KMS-11 (cell line): ENCODE measurements at regions not wholly inside any gene's neighbourhood (a gene's known extent, or its start where the extent isn't known, plus 50 kb on each side); places are given as distances from the start of the nearest gene placed in this dataset.

Experiments used
- H2AFZ ChIP-seq: fragments of 200-600 bp; sonication (generic); 2 replicates; pipeline ENCODE4 v1.6.1; 2016; ENCODE audit warnings: antibody characterized with exemption, mixed run types, low read depth
- H3K27ac ChIP-seq: fragments of 200-600 bp; sonication (generic); 2 replicates; pipeline ENCODE4 v1.6.1; 2016; ENCODE audit warnings: mild to moderate bottlenecking, mixed run types
- H3K27me3 ChIP-seq: fragments of 200-600 bp; sonication (generic); 2 replicates; pipeline ENCODE4 v1.6.1; 2017; ENCODE audit warnings: mild to moderate bottlenecking, low read depth, mixed run types, moderate library complexity; ENCODE audit not compliant: insufficient read depth
- H3K36me3 ChIP-seq: fragments of 200-600 bp; sonication (generic); 2 replicates; pipeline ENCODE4 v1.6.1; 2017; ENCODE audit warnings: mild to moderate bottlenecking, mixed run types; ENCODE audit not compliant: insufficient read depth
- H3K4me1 ChIP-seq: fragments of 200-600 bp; sonication (generic); 2 replicates; pipeline ENCODE4 v1.6.1; 2016; ENCODE audit warnings: mild to moderate bottlenecking, low read depth, mixed run types; ENCODE audit not compliant: poor library complexity, severe bottlenecking
- H3K4me2 ChIP-seq: fragments of 200-600 bp; sonication (generic); 2 replicates; pipeline ENCODE4 v1.7.0; 2016; ENCODE audit warnings: mild to moderate bottlenecking, mixed run types
- H3K4me3 ChIP-seq: fragments of 200-600 bp; sonication (generic); IDR thresholded peaks from 2 replicates; pipeline ENCODE4 v1.6.1; 2017; ENCODE audit warnings: low read depth, low read length, mixed read lengths; ENCODE audit not compliant: insufficient read depth
- H3K79me2 ChIP-seq: fragments of 200-600 bp; sonication (generic); 2 replicates; pipeline ENCODE4 v1.6.1; 2016; ENCODE audit warnings: low read depth, mixed run types; ENCODE audit not compliant: insufficient read depth
- H3K9ac ChIP-seq: fragments of 200-600 bp; sonication (generic); 2 replicates; pipeline ENCODE4 v1.6.1; 2016; ENCODE audit warnings: mild to moderate bottlenecking, mixed run types
- H4K20me1 ChIP-seq: fragments of 200-600 bp; sonication (generic); 2 replicates; pipeline ENCODE4 v1.6.1; 2016; ENCODE audit warnings: mild to moderate bottlenecking, mixed run types; ENCODE audit not compliant: insufficient read depth
- CTCF ChIP-seq: fragments of 200-600 bp; sonication (generic); conservative IDR thresholded peaks from 2 replicates; pipeline ENCODE4 v1.6.1; 2017; ENCODE audit warnings: low read depth, mild to moderate bottlenecking, antibody characterized with exemption, low read length, moderate library complexity, mixed read lengths

DNA sequence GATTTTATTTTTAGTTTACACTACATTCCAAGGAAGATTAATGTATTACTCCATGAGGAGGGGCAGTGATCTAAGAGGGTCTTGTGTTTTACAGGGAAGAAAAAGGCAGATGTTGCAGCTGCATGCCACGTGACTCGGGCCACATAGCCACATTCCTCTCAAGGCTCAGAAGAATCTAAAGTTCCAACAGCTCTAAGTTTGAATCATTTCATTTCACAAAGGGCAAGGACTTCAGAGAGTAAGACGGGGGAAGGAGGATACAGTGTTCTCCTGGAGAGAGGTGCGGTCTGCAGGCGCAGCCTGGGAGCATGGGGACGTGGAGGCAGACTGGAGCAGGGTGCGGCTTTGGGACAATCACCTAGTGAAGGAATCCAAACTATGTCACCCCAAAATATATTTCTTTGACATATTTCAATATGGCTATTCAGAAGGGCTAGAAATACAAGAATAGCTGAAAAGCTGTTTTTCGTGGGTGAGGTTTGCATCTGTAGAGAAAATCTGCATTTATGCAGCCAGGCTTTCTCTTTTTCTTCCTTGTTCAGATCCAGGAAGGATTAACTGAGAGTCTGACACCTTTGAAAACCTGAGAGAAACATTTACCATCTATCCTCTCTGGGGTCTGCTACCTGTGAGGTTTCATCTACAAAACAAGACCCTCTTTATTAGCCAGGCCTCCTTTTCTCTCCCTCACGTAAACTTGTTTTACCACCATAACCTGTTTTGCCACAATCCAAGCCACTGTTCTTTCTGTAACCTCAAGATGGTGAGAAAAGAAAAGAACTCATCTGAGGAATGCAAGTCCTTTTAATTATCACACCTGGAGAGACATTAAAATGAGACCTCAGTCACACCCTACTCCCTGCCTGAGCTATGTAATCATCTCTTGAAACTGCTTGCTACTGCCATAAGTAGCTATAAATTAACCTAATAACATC lies 165.1 kb upstream of the NDUFV2 start:
- no peak overlapping the region for H3K4me2 ChIP-seq
- no peak overlapping the region for H3K4me3 ChIP-seq
- H3K36me3 ChIP-seq, result no peaks in the 10 kb centered on the region
- no peak overlapping the region for H3K27ac ChIP-seq
- no peak overlapping the region for H2AFZ ChIP-seq
- H3K9ac ChIP-seq, result no peak overlapping the region
- no peaks in the 10 kb centered on the region for H3K4me1 ChIP-seq
- H3K27me3 ChIP-seq, result no peaks in the 10 kb centered on the region
- H3K79me2 ChIP-seq, result no peaks in the 10 kb centered on the region
- no peaks in the 10 kb centered on the region for H4K20me1 ChIP-seq
- no peak for TF ChIP-seq CTCF

GRCh38 chr18:8938817-8939216 lies 163.7 kb upstream of the NDUFV2 start:
- Histone ChIP-seq H4K20me1 (no peaks in the 10 kb centered on the region), H3K79me2 (no peaks in the 10 kb centered on the region), H3K9ac (no peak overlapping the region), H3K4me1 (no peaks in the 10 kb centered on the region), H2AFZ (no peak overlapping the region), H3K36me3 (no peaks in the 10 kb centered on the region), H3K4me3 (no peak overlapping the region), H3K27ac (no peak overlapping the region), H3K4me2 (no peak overlapping the region), H3K27me3 (no peaks in the 10 kb centered on the region)
- no peak for TF ChIP-seq CTCF

DNA sequence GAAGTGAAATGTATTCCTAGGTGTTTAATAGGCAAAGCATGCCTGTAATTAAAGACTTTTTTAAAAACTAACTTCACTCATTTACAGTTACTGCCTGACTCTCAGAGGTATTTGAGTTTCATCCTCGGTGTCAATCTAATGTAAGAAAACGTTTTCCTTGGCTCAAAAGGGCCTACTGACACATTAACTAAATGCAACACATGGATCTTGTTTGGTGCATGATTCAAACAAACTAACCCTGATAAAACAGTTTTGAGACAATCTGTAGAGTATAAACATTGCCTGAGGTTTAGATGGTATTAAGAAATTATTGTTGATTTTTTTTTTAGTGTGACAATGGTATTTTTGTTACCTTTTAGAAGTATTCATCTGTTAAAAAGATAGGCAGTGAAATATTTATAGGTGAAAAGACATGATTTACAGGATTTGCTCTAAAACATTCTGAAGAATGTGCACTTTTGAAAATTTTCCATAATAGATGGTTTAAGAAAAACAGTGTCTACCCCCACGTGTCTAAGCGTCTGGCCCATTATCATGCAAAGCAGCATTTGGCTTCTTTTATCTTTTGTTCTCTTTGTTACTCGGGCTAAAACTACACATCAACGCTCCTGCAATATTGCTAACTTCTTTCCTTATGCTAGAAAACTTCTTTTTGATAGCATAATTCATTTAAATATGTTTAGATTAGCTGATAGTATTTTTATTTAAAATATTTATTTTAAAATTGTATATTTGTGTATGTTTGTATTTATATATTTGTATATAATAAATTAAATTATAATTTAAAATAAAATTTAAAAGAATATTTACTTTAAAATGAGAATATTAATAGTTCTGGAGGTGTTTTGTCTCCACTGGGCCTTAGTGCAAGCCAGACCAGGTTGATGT lies 160.2 kb upstream of the NDUFV2 start:
- Histone ChIP-seq H2AFZ (no peak overlapping the region), H3K27ac (no peak overlapping the region), H3K36me3 (no peaks in the 10 kb centered on the region), H3K27me3 (no peaks in the 10 kb centered on the region), H3K4me2 (no peak overlapping the region), H4K20me1 (no peaks in the 10 kb centered on the region), H3K79me2 (no peaks in the 10 kb centered on the region), H3K4me1 (no peaks in the 10 kb centered on the region), H3K9ac (no peak overlapping the region), H3K4me3 (no peak overlapping the region)
- TF ChIP-seq CTCF, result no peak

GRCh38 chr18:8942909-8943545 lies 159.5 kb upstream of the NDUFV2 start:
- H2AFZ ChIP-seq, result no peak overlapping the region
- TF ChIP-seq CTCF, result no peak

More at GRCh38 chr18:8942909-8943545, 159.5 kb upstream of the NDUFV2 start:
- Histone ChIP-seq H3K4me1 (no peaks in the 10 kb centered on the region), H3K4me2 (no peak overlapping the region), H3K9ac (no peak overlapping the region), H3K4me3 (no peak overlapping the region), H3K27me3 (no peaks in the 10 kb centered on the region), H3K27ac (no peak overlapping the region), H3K36me3 (no peaks in the 10 kb centered on the region), H4K20me1 (no peaks in the 10 kb centered on the region), H3K79me2 (no peaks in the 10 kb centered on the region)
